H9 (cell line): ENCODE measurements at regions not wholly inside any gene's neighbourhood (a gene's known extent, or its start where the extent isn't known, plus 50 kb on each side); places are given as distances from the start of the nearest gene placed in this dataset.

Experiments
- DNase-seq: peaks from one replicate; pipeline ENCODE4 v3.0.0-alpha.2; 2017
- H2AFZ ChIP-seq: one replicate; pipeline ENCODE4 v1.6.1; 2013; ENCODE audit warnings: mild to moderate bottlenecking, low read length, control low read depth, moderate library complexity
- H2AK5ac ChIP-seq: 2 replicates; pipeline ENCODE4 v1.6.1; 2013; ENCODE audit warnings: low read length, control low read depth, mixed read lengths; ENCODE audit not compliant: insufficient read length
- H2BK120ac ChIP-seq: one replicate; pipeline ENCODE4 v1.6.1; 2013; ENCODE audit warnings: low read depth, mild to moderate bottlenecking, low read length, control low read depth, inconsistent platforms; ENCODE audit not compliant: poor library complexity, severe bottlenecking
- H2BK12ac ChIP-seq: 2 replicates; pipeline ENCODE4 v1.6.1; 2013; ENCODE audit warnings: low read length, control low read depth, mixed read lengths, low read depth; ENCODE audit not compliant: insufficient read length
- H2BK15ac ChIP-seq: 2 replicates; pipeline ENCODE4 v1.6.1; 2013; ENCODE audit warnings: low read depth, low read length, control low read depth
- H2BK20ac ChIP-seq: one replicate; pipeline ENCODE4 v1.6.1; 2013; ENCODE audit warnings: low read depth, mild to moderate bottlenecking, low read length, control low read depth, inconsistent platforms; ENCODE audit not compliant: poor library complexity, severe bottlenecking
- H2BK5ac ChIP-seq: 2 replicates; pipeline ENCODE4 v1.6.1; 2013; ENCODE audit warnings: low read length, control low read depth, mixed read lengths; ENCODE audit not compliant: insufficient read length
- H3K14ac ChIP-seq: 2 replicates; pipeline ENCODE4 v1.6.1; 2013; ENCODE audit warnings: low read length, control low read depth; ENCODE audit not compliant: insufficient read depth
- H3K18ac ChIP-seq: 2 replicates; pipeline ENCODE4 v1.6.1; 2013; ENCODE audit warnings: low read depth, mild to moderate bottlenecking, mixed read lengths, low read length, control low read depth; ENCODE audit not compliant: insufficient read length
- H3K23ac ChIP-seq: 2 replicates; pipeline ENCODE4 v1.6.1; 2013; ENCODE audit warnings: low read length, control low read depth, mixed read lengths, low read depth; ENCODE audit not compliant: insufficient read length
- H3K23me2 ChIP-seq: 2 replicates; pipeline ENCODE4 v1.6.1; 2013; ENCODE audit warnings: low read depth, mild to moderate bottlenecking, mixed read lengths, low read length, control low read depth; ENCODE audit not compliant: insufficient read length, poor library complexity, severe bottlenecking
- H3K27ac ChIP-seq: 2 replicates; pipeline ENCODE4 v1.5.1; 2013; ENCODE audit warnings: low read length, control low read depth, mixed read lengths, low read depth; ENCODE audit not compliant: insufficient read length
- H3K27me3 ChIP-seq: 2 replicates; pipeline ENCODE4 v1.6.1; 2013; ENCODE audit warnings: low read length, control low read depth, inconsistent platforms; ENCODE audit not compliant: insufficient read depth
- H3K4ac ChIP-seq: 2 replicates; pipeline ENCODE4 v1.6.1; 2013; ENCODE audit warnings: low read depth, mild to moderate bottlenecking, control low read depth, inconsistent platforms, low read length, moderate library complexity
- H3K4me1 ChIP-seq: 2 replicates; pipeline ENCODE4 v1.6.1; 2013; ENCODE audit warnings: low read length, control low read depth, inconsistent platforms; ENCODE audit not compliant: insufficient read depth
- H3K4me2 ChIP-seq: 2 replicates; pipeline ENCODE4 v1.6.1; 2013; ENCODE audit warnings: low read length, control low read depth, mixed read lengths; ENCODE audit not compliant: insufficient read length, insufficient read depth
- H3K56ac ChIP-seq: 2 replicates; pipeline ENCODE4 v1.6.1; 2013; ENCODE audit warnings: low read depth, mild to moderate bottlenecking, mixed read lengths, low read length, control low read depth; ENCODE audit not compliant: insufficient read length
- H3K79me1 ChIP-seq: 2 replicates; pipeline ENCODE4 v1.6.1; 2013; ENCODE audit warnings: low read depth, mild to moderate bottlenecking, moderate library complexity, low read length, control low read depth, inconsistent platforms; ENCODE audit not compliant: insufficient read depth, poor library complexity, severe bottlenecking
- H3K79me2 ChIP-seq: 2 replicates; pipeline ENCODE4 v1.6.1; 2013; ENCODE audit warnings: low read length, control low read depth, inconsistent platforms; ENCODE audit not compliant: insufficient read depth
- H3K9ac ChIP-seq: 2 replicates; pipeline ENCODE4 v1.6.1; 2013; ENCODE audit warnings: low read length, control low read depth, mixed read lengths; ENCODE audit not compliant: insufficient read length; ENCODE audit errors: extremely low read depth
- H3K9me3 ChIP-seq: one replicate; pipeline ENCODE4 v1.6.1; 2013; ENCODE audit warnings: low read depth, low read length, inconsistent platforms; ENCODE audit not compliant: control insufficient read depth
- H3T11ph ChIP-seq: one replicate; pipeline ENCODE4 v1.6.1; 2013; ENCODE audit warnings: mild to moderate bottlenecking, low read length, control low read depth, inconsistent platforms
- H4K20me1 ChIP-seq: one replicate; pipeline ENCODE4 v1.6.1; 2013; ENCODE audit not compliant: control insufficient read depth, insufficient read length, insufficient read depth
- H4K5ac ChIP-seq: 2 replicates; pipeline ENCODE4 v1.6.1; 2013; ENCODE audit warnings: low read depth, mild to moderate bottlenecking, mixed read lengths, low read length, control low read depth; ENCODE audit not compliant: insufficient read length
- H4K8ac ChIP-seq: replicated peaks from 2 replicates; pipeline ENCODE4 v1.6.1; 2013; ENCODE audit warnings: low read length, control low read depth, mixed read lengths, low read depth; ENCODE audit not compliant: insufficient read length
- H4K91ac ChIP-seq: 2 replicates; pipeline ENCODE4 v1.6.1; 2013; ENCODE audit warnings: low read depth, mild to moderate bottlenecking, moderate library complexity, mixed read lengths, low read length, control low read depth; ENCODE audit not compliant: insufficient read length
- H3K27ac Mint-ChIP-seq, 3 experiments: 2 replicates in 2 of 3; 3 replicates in 1 of 3; pipeline ENCODE4 v1.8.0; 2020 to 2021; ENCODE audit warnings: mixed read lengths in 3 of 3, mild to moderate bottlenecking in 1 of 3, moderate library complexity in 1 of 3
- H3K27me3 Mint-ChIP-seq: 2 replicates; pipeline ENCODE4 v1.8.0; 2021; ENCODE audit warnings: low read depth, mild to moderate bottlenecking, moderate library complexity, mixed read lengths
- H3K36me3 Mint-ChIP-seq, 3 experiments: 2 replicates in 2 of 3; 3 replicates in 1 of 3; pipeline ENCODE4 v1.8.0; 2020 to 2021; ENCODE audit warnings: low read depth in 3 of 3, mixed read lengths in 3 of 3; ENCODE audit not compliant: insufficient read depth in 1 of 3
- H3K4me1 Mint-ChIP-seq, 2 experiments: 2 replicates each; pipeline ENCODE4 v1.8.0; 2020; ENCODE audit warnings: mixed read lengths in 2 of 2
- H3K4me3 Mint-ChIP-seq, 2 experiments: 2 replicates in 1 of 2; 3 replicates in 1 of 2; pipeline ENCODE4 v1.8.0; 2020 to 2021; ENCODE audit warnings: mild to moderate bottlenecking in 2 of 2, mixed read lengths in 2 of 2, moderate library complexity in 1 of 2
- H3K9me3 Mint-ChIP-seq, 2 experiments: 2 replicates in 1 of 2; 3 replicates in 1 of 2; pipeline ENCODE4 v1.8.0; 2020; ENCODE audit warnings: mild to moderate bottlenecking in 2 of 2, mixed read lengths in 2 of 2, moderate library complexity in 1 of 2
- WGBS: extraction: QIAGEN DNeasy Blood & Tissue Kit; methylation state at CpG from one replicate; pipeline ENCODE4 v1.1.7; 2013; ENCODE audit warnings: missing lambda C conversion rate, low lambda C conversion rate, mixed read lengths; ENCODE audit not compliant: insufficient read length; ENCODE audit errors: extremely low coverage; 5-methylcytosine and 5-hydroxymethylcytosine counted together
- TF ChIP-seq, protein P1 (sequence below): fragments of 200-600 bp; sonication (generic); conservative IDR thresholded peaks from 3 replicates; pipeline ENCODE4 v1.8.0; 2021; ENCODE audit warnings: antibody characterized with exemption, mild to moderate bottlenecking

DNA sequence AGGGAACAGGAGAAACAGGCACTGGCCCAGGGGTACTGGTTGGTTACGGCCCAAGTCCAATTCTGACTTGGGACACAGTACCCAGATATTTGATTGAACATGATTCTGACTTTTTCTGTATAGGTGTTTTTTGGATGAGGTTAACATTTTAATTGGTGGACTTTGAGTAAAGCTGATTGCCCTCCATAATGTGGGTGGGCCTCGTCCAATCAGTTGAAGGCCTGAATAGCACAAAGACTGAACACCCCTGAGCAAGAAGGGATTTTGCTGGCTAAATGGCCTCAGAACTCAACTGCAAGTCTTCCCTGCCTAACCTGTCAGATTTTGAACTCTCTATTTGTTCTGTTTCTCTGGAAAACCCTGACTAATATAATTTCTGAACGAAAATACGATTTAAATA is 222.6 kb downstream of the TEX36 start:
- Mint-ChIP-seq H3K4me3 (no peak overlapping the region), H3K36me3 (no peaks in the 10 kb centered on the region; a peak in 1 of 7 replicates), H3K27ac (no peak overlapping the region), H3K9me3 (no peaks in the 10 kb centered on the region), H3K4me1 (peaks cover 10 to 12% of the 10 kb centered on the region in 2 experiments), H3K27me3 (peaks cover 2% of the 10 kb centered on the region; the same call in 1 of the 2 replicates)
- H2BK120ac ChIP-seq: no peak overlapping the region
- no peak overlapping the region for H2BK5ac ChIP-seq
- H3K18ac ChIP-seq: no peak overlapping the region
- DNase-seq: no peak
- H3K14ac ChIP-seq: no peak overlapping the region
- H3K79me2 ChIP-seq: no peaks in the 10 kb centered on the region
- H3K9me3 ChIP-seq: no peaks in the 10 kb centered on the region
- H2BK12ac ChIP-seq: no peak overlapping the region
- no peak overlapping the region for H2AFZ ChIP-seq
- no peak overlapping the region for H3K56ac ChIP-seq
- no peak overlapping the region for H3K4me2 ChIP-seq
- no peak overlapping the region for H3K4ac ChIP-seq
- no peaks in the 10 kb centered on the region for H3K4me1 ChIP-seq
- H2BK15ac ChIP-seq: no peak overlapping the region
- no peaks in the 10 kb centered on the region for H3K23me2 ChIP-seq
- no peak overlapping the region for H4K8ac ChIP-seq
- H3K27ac ChIP-seq: no peak overlapping the region
- H4K5ac ChIP-seq: no peak overlapping the region
- H4K20me1 ChIP-seq: no peaks in the 10 kb centered on the region
- no peak overlapping the region for H3T11ph ChIP-seq
- H2BK20ac ChIP-seq: no peak overlapping the region
- H3K79me1 ChIP-seq: no peaks in the 10 kb centered on the region
- no peak overlapping the region for H4K91ac ChIP-seq
- TF ChIP-seq, protein P1, sequence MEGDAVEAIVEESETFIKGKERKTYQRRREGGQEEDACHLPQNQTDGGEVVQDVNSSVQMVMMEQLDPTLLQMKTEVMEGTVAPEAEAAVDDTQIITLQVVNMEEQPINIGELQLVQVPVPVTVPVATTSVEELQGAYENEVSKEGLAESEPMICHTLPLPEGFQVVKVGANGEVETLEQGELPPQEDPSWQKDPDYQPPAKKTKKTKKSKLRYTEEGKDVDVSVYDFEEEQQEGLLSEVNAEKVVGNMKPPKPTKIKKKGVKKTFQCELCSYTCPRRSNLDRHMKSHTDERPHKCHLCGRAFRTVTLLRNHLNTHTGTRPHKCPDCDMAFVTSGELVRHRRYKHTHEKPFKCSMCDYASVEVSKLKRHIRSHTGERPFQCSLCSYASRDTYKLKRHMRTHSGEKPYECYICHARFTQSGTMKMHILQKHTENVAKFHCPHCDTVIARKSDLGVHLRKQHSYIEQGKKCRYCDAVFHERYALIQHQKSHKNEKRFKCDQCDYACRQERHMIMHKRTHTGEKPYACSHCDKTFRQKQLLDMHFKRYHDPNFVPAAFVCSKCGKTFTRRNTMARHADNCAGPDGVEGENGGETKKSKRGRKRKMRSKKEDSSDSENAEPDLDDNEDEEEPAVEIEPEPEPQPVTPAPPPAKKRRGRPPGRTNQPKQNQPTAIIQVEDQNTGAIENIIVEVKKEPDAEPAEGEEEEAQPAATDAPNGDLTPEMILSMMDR: no peak
- H2AK5ac ChIP-seq: no peak overlapping the region
- no CpG with 5 or more reads among the region's 4 CpGs for WGBS
- H3K9ac ChIP-seq: no peak overlapping the region
- H3K23ac ChIP-seq: no peak overlapping the region
- no peaks in the 10 kb centered on the region for H3K27me3 ChIP-seq
